Retinal pigment epithelial cell (primary cell): ENCODE measurements at regions not wholly inside any gene's neighbourhood (a gene's known extent, or its start where the extent isn't known, plus 50 kb on each side); places are given as distances from the start of the nearest gene placed in this dataset.
"Not testable (repeated sequence)": the region's sequence is repeated elsewhere in the genome, so short reads cannot be mapped to it uniquely, and the experiment has no call there.

Source experiments
- DNase-seq: peaks from one replicate; pipeline ENCODE4 v3.0.0-alpha.2; 2010; ENCODE audit warnings: low read depth
- H3K4me3 ChIP-seq: 2 replicates; pipeline ENCODE4 v1.5.1; 2011; ENCODE audit warnings: mild to moderate bottlenecking, low read length, control low read depth, moderate library complexity
- TF ChIP-seq, protein P1 (sequence below): conservative IDR thresholded peaks from 2 replicates; pipeline ENCODE4 v1.5.1; 2011; ENCODE audit warnings: low read depth, low read length, control low read depth, inconsistent platforms

DNA sequence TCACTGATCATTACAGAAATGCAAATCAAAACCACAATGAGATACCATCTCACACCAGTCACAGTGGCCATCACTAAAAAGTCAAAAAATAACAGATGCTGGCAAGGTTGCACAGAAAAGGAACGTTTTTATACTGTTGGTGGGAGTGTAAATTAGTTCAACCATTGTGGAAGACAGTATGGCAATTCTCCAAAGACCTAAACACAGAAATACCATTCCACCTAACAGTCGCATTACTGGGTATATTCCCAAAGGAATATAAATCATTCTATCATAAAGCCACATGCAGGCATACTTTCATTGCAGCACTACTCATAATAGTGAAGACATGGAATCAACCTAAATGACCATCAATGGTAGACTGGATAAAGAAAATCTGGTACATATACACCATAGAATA is 83.2 kb upstream of the ARID5B start:
- not testable (repeated sequence) for DNase-seq, H3K4me3 ChIP-seq

DNA sequence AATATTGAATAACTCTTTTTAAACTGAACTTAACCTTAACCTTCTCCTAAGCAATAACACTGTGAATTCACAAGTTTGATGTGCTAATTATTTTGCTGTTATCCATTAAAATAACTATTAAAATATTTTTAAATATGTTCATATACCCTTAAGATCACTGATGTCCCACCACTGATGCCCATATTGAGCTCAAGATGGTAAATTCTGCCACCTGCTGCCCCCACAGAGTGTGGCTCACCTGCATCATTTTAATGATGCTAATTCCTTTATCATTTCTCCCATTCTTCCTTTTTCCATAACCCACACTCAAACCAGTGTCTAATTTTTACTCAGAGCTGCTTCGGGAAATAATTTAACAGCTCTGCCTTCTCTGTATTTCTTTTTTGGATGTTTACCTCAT is 82.3 kb upstream of the ARID5B start:
- TF ChIP-seq, protein P1, sequence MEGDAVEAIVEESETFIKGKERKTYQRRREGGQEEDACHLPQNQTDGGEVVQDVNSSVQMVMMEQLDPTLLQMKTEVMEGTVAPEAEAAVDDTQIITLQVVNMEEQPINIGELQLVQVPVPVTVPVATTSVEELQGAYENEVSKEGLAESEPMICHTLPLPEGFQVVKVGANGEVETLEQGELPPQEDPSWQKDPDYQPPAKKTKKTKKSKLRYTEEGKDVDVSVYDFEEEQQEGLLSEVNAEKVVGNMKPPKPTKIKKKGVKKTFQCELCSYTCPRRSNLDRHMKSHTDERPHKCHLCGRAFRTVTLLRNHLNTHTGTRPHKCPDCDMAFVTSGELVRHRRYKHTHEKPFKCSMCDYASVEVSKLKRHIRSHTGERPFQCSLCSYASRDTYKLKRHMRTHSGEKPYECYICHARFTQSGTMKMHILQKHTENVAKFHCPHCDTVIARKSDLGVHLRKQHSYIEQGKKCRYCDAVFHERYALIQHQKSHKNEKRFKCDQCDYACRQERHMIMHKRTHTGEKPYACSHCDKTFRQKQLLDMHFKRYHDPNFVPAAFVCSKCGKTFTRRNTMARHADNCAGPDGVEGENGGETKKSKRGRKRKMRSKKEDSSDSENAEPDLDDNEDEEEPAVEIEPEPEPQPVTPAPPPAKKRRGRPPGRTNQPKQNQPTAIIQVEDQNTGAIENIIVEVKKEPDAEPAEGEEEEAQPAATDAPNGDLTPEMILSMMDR: no peak
- H3K4me3 ChIP-seq: no peak overlapping the region
- no peak for DNase-seq

DNA sequence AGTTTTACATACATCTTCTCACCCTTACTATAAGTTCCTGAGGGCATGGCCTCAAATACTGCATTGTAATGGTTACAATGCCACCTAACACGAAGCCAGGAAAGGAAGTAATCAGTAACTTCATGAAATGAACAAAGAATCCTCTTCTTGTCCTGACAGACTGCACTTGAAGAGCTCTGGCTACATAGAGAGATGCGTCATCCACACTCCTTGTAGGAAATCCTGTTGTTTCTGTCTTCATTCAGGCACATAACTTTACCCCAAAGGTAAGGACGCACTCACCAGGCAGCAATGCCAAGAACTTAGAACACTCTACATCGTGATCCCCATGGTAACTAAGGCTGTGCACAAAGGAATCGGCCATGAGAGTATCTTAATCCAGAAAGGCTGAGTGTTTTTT is 80.3 kb upstream of the ARID5B start:
- peak; percentile 68 for DNase-seq
- TF ChIP-seq, protein P1: no peak
- H3K4me3 ChIP-seq: no peak overlapping the region

DNA sequence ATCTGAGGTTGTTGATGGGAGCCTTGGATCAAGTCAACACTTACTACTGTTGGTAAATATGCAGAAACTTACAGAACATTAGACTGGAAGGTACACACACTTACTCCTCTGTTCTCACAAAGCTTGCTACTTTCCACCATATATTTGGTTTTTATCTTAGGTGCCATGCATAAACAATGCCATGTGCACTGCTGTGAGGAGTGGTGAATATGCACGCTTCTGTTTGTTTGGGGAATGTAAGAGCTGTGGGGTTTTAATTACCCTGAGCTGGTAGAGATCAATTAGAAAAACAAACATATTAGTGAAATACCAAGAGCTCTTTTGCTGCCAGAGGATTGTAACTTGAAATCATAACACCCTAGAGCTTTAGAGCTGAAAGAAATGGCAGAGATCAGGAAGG is 79.8 kb upstream of the ARID5B start:
- H3K4me3 ChIP-seq: no peak overlapping the region
- no peak for DNase-seq
- TF ChIP-seq, protein P1: no peak

DNA sequence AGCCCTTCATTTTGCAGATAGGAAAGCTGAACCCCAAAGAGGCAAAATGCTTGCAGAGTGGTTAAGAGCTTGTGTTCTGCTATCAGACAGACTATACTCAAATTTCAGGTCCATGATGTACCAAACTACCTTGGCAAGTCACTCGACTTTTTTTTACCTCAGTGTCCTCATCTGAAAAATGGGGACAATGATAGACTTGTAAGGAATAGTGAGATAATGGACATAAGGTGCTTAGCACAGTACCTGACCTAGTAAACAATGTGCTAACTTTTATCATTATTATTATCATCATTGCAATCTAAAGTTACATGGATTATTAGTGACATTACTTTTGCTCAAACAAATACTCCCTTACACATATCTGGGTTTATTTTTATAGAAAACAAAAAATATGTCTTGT is 79.4 kb upstream of the ARID5B start:
- no peak overlapping the region for H3K4me3 ChIP-seq
- no peak for DNase-seq
- TF ChIP-seq, protein P1: no peak

DNA sequence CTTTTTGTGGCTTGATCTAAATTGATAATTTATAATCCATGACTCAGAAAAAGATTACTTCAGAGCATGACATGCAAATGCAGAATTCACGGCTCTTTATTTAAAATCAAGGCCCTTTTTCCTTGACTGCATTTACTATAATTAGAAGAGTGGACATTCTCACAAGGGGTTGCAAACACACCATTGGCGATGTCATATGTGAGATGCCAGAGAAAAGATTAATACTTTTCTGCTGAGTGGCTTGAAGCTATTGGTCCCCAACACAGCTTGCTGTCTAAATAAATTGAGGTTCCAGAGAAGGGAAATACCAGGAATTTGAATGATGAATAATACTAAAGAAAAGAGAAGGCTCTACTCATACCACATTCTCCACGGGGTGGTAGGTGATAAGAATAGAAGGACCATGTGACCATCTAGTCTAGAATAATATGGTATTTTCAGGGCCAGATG is 78.7 kb upstream of the ARID5B start:
- DNase-seq: peak; percentile 25
- H3K4me3 ChIP-seq: no peak overlapping the region
- TF ChIP-seq, protein P1: no peak

DNA sequence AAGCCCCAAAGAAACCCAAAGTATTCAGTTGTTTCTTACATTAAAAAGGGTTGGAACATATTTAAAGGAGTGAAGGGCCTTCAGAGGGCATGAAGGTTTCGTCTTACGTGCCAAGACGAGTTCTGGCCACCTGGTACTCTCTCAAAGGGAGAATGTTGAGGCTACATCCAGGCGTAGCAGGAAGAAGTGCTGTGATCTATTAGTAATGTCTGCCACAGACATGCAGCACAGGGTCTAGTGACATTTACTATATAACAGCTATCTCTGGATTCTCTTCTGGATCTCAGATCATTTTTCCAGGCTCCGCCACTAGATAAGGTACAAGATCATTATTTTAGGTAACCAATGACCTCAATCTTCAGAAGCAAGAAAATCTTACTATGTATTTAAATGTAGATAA is 76.5 kb upstream of the ARID5B start:
- TF ChIP-seq, protein P1: no peak
- H3K4me3 ChIP-seq: no peak overlapping the region
- DNase-seq: no peak

DNA sequence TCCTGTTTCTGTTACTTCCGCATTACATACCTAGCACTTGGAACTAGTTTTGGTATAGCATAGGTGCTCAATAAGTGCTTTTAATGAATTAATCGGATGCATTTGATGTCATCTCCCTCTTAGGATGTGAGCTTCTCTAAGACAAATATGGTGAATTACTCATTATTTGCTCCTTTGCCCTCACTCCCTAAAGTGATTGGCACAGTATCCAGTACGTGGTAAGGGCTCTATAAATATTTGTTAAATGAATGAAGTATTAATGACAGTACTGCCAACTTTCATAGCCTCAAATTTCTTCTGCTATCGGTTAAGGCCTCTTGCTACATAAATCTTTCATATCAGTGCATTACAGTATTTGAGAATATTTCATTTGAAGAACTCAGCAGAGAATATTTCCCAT is 75.9 kb upstream of the ARID5B start:
- TF ChIP-seq, protein P1: no peak
- no peak for DNase-seq
- no peak overlapping the region for H3K4me3 ChIP-seq
